GM10248 (cell line): ENCODE measurements at regions not wholly inside any gene's neighbourhood (a gene's known extent, or its start where the extent isn't known, plus 50 kb on each side); places are given as distances from the start of the nearest gene placed in this dataset.

Experiments
- CTCF ChIA-PET: fragments of 300-600 bp; sonication (Branson Sonifier 250); formaldehyde crosslinking; extraction: SDS; loops from one replicate; lab custom pipeline; 2021; ENCODE audit warnings: antibody characterized with exemption; lab: Yijun Ruan, JAX
- POLR2A ChIA-PET: fragments of 350-650 bp; sonication (Branson Sonifier 250); formaldehyde crosslinking; extraction: SDS; loops from one replicate; lab custom pipeline; 2020; ENCODE audit warnings: antibody characterized with exemption; lab: Yijun Ruan, JAX
- DNase-seq: peaks from one replicate; pipeline ENCODE4 v3.0.0; 2012; ENCODE audit errors: extremely low spot score
- CTCF ChIP-seq: IDR thresholded peaks from 2 replicates; pipeline ENCODE4 v1.5.1; 2012; ENCODE audit warnings: mild to moderate bottlenecking, low read depth; ENCODE audit errors: extremely low read depth, missing control alignments, control extremely low read depth

- ChIA-PET CTCF (no interaction called here), POLR2A (no interaction called here)
- DNase-seq: no peak
- no peak for TF ChIP-seq CTCF
Observed at GRCh38 chr1:113194846-113195830, 122.1 kb downstream of the LRIG2 start.

DNA sequence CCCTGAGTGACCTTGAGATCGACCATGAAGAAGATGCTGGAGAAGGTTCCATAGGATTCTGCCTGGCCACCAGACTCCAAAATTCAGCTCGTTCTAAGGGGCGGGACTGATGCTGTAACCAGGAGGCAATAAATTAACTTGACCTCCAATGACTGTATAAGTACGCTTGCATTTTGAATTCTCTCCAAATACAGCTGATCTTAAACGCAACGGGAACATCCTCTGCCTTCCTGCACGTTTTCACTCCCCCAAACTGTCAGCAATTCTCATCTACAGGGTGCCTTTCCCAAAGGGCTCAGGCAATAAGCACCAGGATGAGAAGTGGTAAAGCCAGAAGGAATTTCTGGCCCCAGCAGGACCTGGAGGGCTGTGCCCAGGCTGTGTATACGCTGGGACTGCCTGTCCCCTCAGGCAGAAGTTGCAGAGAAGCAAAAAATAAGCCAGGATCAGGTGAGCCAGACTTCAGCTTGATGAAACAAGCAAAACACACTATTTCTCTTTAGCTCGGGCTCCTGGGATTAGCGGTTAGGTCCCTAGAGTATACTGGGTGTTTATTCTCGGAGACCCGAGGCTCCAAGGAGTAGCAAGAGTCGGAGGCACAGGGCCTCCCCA lies 124.8 kb downstream of the LRIG2 start:
- CTCF ChIA-PET: interaction anchor here (1.5 kb wide), 1 partner anchor 18 kb away, joined by 4 read pairs; no protein-coding TSS in a partner anchor
- POLR2A ChIA-PET: no interaction called here
- DNase-seq: no peak
- no peak for TF ChIP-seq CTCF

DNA sequence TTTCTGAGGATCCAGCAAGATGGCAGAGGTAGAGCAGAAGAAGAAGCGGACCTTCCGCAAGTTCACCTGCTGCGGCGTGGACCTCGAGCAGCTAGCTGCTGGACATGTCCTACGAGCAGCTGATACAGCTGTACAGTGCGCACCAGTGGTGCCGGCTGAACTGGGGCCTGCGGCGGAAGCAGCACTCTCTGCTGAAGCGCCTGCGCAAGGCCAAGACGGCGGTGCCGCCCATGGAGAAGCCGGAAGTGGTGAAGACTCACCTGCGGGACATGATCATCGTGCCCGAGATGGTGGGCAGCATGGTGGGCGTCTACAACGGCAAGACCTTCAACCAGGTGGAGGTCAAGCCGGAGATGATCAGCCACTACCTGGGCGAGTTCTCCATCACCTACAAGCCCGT lies 125.8 kb downstream of the LRIG2 start:
- ChIA-PET POLR2A (no interaction called here), CTCF (no interaction called here)
- no peak for TF ChIP-seq CTCF
- DNase-seq: no peak

- CTCF ChIA-PET: no interaction called here
- no peak for TF ChIP-seq CTCF
- POLR2A ChIA-PET: no interaction called here
- no peak for DNase-seq
Observed at GRCh38 chr1:113199760-113200455, 126.9 kb downstream of the LRIG2 start.

GRCh38 chr1:113201560-113201959 lies 128.6 kb downstream of the LRIG2 start:
- POLR2A ChIA-PET: no interaction called here
- CTCF ChIA-PET: interaction anchor here (1.1 kb wide), 1 partner anchor 17 kb away, joined by 3 read pairs; no protein-coding TSS in a partner anchor
- DNase-seq: no peak
- no peak for TF ChIP-seq CTCF
